Keratinocyte (primary cell): ENCODE measurements at regions not wholly inside any gene's neighbourhood (a gene's known extent, or its start where the extent isn't known, plus 50 kb on each side); places are given as distances from the start of the nearest gene placed in this dataset.

Experiments
- DNase-seq: peaks from one replicate; pipeline ENCODE4 v3.0.0-alpha.2; 2011; ENCODE audit warnings: low read depth, missing footprints, low spot score
- FAIRE-seq: peaks from 2 replicates; lab custom pipeline; 2011; peaks lifted over from hg19 to GRCh38; lab: Jason Lieb, UNC
- H2AFZ ChIP-seq: 2 replicates; pipeline ENCODE4 v1.6.0; 2012; ENCODE audit warnings: low read length, control low read depth, inconsistent platforms; ENCODE audit not compliant: control insufficient read depth
- H3K27ac ChIP-seq: 2 replicates; pipeline ENCODE4 v1.5.1; 2011; ENCODE audit warnings: low read length; ENCODE audit not compliant: control insufficient read depth, insufficient read depth
- H3K27me3 ChIP-seq: 3 replicates; pipeline ENCODE4 v1.6.0; 2011; ENCODE audit warnings: low read length; ENCODE audit not compliant: control insufficient read depth, insufficient read depth; ENCODE audit errors: extremely low read depth
- H3K36me3 ChIP-seq, 2 experiments: 2 replicates in 1 of 2; 3 replicates in 1 of 2; pipeline ENCODE4 v1.5.1; 2011; ENCODE audit warnings: low read length in 2 of 2, mild to moderate bottlenecking in 1 of 2; ENCODE audit not compliant: control insufficient read depth in 2 of 2, insufficient read depth in 2 of 2; ENCODE audit errors: extremely low read depth in 1 of 2
- H3K4me1 ChIP-seq: 3 replicates; pipeline ENCODE4 v1.5.1; 2011; ENCODE audit warnings: low read length; ENCODE audit not compliant: control insufficient read depth, insufficient read depth; ENCODE audit errors: extremely low read depth
- H3K4me2 ChIP-seq: 3 replicates; pipeline ENCODE4 v1.6.0; 2011; ENCODE audit warnings: low read depth, low read length; ENCODE audit not compliant: control insufficient read depth, insufficient read depth; ENCODE audit errors: extremely low read depth
- H3K4me3 ChIP-seq, 3 experiments: fragments of 200-600 bp in 1 of 3; sonication (generic) in 1 of 3; 2 replicates in 2 of 3; 3 replicates in 1 of 3; pipeline ENCODE4 v1.5.1; 2011 to 2016; ENCODE audit warnings: low read length in 3 of 3, mild to moderate bottlenecking in 3 of 3, control low read depth in 2 of 3, inconsistent platforms in 1 of 3, low read depth in 1 of 3, mixed read lengths in 1 of 3, mixed run types in 1 of 3, moderate library complexity in 1 of 3; ENCODE audit not compliant: control insufficient read depth in 2 of 3, insufficient read depth in 2 of 3; ENCODE audit errors: extremely low read depth in 1 of 3
- H3K79me2 ChIP-seq: 2 replicates; pipeline ENCODE4 v1.6.0; 2012; ENCODE audit warnings: low read length; ENCODE audit not compliant: control insufficient read depth, insufficient read depth
- H3K9ac ChIP-seq: 3 replicates; pipeline ENCODE4 v1.6.0; 2011; ENCODE audit warnings: low read length; ENCODE audit not compliant: control insufficient read depth, insufficient read depth; ENCODE audit errors: extremely low read depth
- H3K9me1 ChIP-seq: 3 replicates; pipeline ENCODE4 v1.6.0; 2011; ENCODE audit warnings: low read length; ENCODE audit not compliant: control insufficient read depth, insufficient read depth; ENCODE audit errors: extremely low read depth
- H3K9me3 ChIP-seq: 2 replicates; pipeline ENCODE4 v1.5.1; 2012; ENCODE audit warnings: low read depth, low read length; ENCODE audit not compliant: control insufficient read depth
- H4K20me1 ChIP-seq: 3 replicates; pipeline ENCODE4 v1.6.0; 2011; ENCODE audit warnings: low read length; ENCODE audit not compliant: control insufficient read depth, insufficient read depth; ENCODE audit errors: extremely low read depth
- EZH2 ChIP-seq: IDR thresholded peaks from one replicate; pipeline ENCODE4 v1.6.1; 2012; ENCODE audit warnings: inconsistent platforms, mild to moderate bottlenecking, low read length, moderate library complexity
- dilution Hi-C: fragments of 300-500 bp; cut with MboI; formaldehyde crosslinking; loops from one replicate; pipeline ENCODE4 v1.7.0; 2020; ENCODE audit warnings: low sequenced_read_pairs; ENCODE audit not compliant: extremely low pct_ligation_motif_present
- TF ChIP-seq, protein P1 (sequence below), 3 experiments: IDR thresholded peaks in 1 of 3; conservative IDR thresholded peaks in 1 of 3; optimal IDR thresholded peaks in 1 of 3; 2 replicates in 2 of 3; 3 replicates in 1 of 3; pipeline versions ENCODE3 to v1.5.1; 2011; ENCODE audit warnings: low read length in 3 of 3, mild to moderate bottlenecking in 3 of 3, moderate library complexity in 2 of 3, control low read depth in 1 of 3, inconsistent platforms in 1 of 3; ENCODE audit not compliant: insufficient read depth in 2 of 3; ENCODE audit errors: extremely low read depth in 1 of 3

DNA sequence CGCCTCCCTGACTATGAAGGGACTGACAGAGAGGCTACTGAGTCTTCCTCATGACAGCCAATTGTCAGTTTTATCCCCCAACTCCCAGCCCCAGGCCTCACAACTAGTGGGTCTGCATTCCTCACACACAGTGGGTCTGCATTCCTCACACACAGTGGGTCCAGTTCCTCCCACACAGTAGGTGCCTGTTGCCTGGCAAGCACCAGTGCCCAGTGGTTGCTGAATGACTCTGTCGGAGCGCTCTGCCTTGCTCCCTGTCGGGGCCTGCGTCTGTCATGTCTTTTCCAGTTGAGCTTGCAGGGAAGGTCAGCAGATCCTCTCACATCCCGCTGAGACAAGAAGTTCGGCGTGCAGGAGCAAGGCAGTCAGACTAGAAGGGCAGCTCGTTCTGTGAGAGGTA, 590.0 kb upstream of the MKI67 start:
- FAIRE-seq: no peak
- Histone ChIP-seq H3K79me2 (no peaks in the 10 kb centered on the region), H4K20me1 (no peaks in the 10 kb centered on the region), H3K27ac (no peak overlapping the region), H3K4me1 (no peaks in the 10 kb centered on the region), H3K36me3 (no peaks in the 10 kb centered on the region), H2AFZ (no peak overlapping the region), H3K4me3 (no peak overlapping the region), H3K4me2 (no peak overlapping the region), H3K9me1 (no peaks in the 10 kb centered on the region), H3K9ac (no peak overlapping the region), H3K27me3 (no peaks in the 10 kb centered on the region), H3K9me3 (peaks cover 9% of the 10 kb centered on the region)
- no peak for DNase-seq
- dilution Hi-C loops: no loop called here
- TF ChIP-seq, protein P1, sequence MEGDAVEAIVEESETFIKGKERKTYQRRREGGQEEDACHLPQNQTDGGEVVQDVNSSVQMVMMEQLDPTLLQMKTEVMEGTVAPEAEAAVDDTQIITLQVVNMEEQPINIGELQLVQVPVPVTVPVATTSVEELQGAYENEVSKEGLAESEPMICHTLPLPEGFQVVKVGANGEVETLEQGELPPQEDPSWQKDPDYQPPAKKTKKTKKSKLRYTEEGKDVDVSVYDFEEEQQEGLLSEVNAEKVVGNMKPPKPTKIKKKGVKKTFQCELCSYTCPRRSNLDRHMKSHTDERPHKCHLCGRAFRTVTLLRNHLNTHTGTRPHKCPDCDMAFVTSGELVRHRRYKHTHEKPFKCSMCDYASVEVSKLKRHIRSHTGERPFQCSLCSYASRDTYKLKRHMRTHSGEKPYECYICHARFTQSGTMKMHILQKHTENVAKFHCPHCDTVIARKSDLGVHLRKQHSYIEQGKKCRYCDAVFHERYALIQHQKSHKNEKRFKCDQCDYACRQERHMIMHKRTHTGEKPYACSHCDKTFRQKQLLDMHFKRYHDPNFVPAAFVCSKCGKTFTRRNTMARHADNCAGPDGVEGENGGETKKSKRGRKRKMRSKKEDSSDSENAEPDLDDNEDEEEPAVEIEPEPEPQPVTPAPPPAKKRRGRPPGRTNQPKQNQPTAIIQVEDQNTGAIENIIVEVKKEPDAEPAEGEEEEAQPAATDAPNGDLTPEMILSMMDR (optimal IDR thresholded peaks at IDR 0.05 in 1 of 3, IDR thresholded peaks at IDR 0.05 in 1 of 3, conservative IDR thresholded peaks at IDR 0.05 in 1 of 3; ENCODE audit: extremely low read depth in 1 of 3, insufficient read depth in 2 of 3, low read length in 3 of 3): no peak
- no peak for TF ChIP-seq EZH2

DNA sequence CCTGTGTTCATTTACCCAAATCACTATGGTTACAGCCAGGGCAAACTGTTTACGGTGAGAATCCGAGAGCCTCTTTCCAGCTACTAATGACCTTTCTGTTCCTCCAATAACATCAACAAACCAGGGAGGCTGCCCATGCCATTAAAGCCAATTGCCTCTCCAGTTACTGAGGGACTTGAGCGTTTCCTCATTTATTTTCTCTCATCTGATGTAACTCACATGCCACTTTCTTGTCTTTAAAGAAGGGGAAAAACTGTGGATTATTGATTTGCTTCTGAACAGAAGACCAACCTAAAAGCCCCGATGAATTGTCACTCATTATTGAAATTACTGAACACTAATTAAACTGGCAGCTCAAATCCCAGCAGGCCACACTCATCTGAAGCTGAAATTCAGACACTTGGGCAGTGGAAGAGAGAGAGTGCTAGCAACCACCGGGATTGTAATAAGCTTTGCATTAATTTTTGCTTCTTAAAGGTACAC, 595.8 kb upstream of the MKI67 start:
- no peaks in the 10 kb centered on the region for H3K79me2 ChIP-seq
- no peaks in the 10 kb centered on the region for H3K36me3 ChIP-seq
- peaks cover 8% of the 10 kb centered on the region for H3K9me3 ChIP-seq
- H3K27ac ChIP-seq: no peak overlapping the region
- FAIRE-seq (no peak), DNase-seq (no peak)
- no peak for TF ChIP-seq EZH2
- TF ChIP-seq, protein P1 (optimal IDR thresholded peaks at IDR 0.05 in 1 of 3, IDR thresholded peaks at IDR 0.05 in 1 of 3, conservative IDR thresholded peaks at IDR 0.05 in 1 of 3; ENCODE audit: extremely low read depth in 1 of 3, insufficient read depth in 2 of 3, low read length in 3 of 3): no peak
- H3K9ac ChIP-seq: no peak overlapping the region
- no peaks in the 10 kb centered on the region for H3K27me3 ChIP-seq
- H4K20me1 ChIP-seq: no peaks in the 10 kb centered on the region
- H3K4me2 ChIP-seq: no peak overlapping the region
- no peaks in the 10 kb centered on the region for H3K9me1 ChIP-seq
- no peaks in the 10 kb centered on the region for H3K4me1 ChIP-seq
- dilution Hi-C loops: no loop called here
- no peak overlapping the region for H2AFZ ChIP-seq
- no peak overlapping the region for H3K4me3 ChIP-seq
